ENCODE measurements at regions not wholly inside any gene's neighbourhood (a gene's known extent, or its start where the extent isn't known, plus 50 kb on each side); places are given as distances from the start of the nearest gene placed in this dataset.

- no peak for DNase-seq (ENCODE audit: low read depth in 3 of 3)
These were observed 240.5 kb upstream of the MYT1L start for GRCh38 chr2:2571301-2572150.

GRCh38 chr2:2570871-2571270, 239.8 kb upstream of the MYT1L start:
- no peak for DNase-seq (ENCODE audit: low read depth in 3 of 3)

GRCh38 chr2:2570360-2570759, 239.3 kb upstream of the MYT1L start:
- no peak for DNase-seq (ENCODE audit: low read depth in 3 of 3)

GRCh38 chr2:2569836-2570235, 238.8 kb upstream of the MYT1L start:
- no peak for DNase-seq (ENCODE audit: low read depth in 3 of 3)

GRCh38 chr2:2569306-2569705, 238.2 kb upstream of the MYT1L start:
- DNase-seq (ENCODE audit: low read depth in 3 of 3), result no peak

GRCh38 chr2:2568411-2568810, 237.3 kb upstream of the MYT1L start:
- DNase-seq (ENCODE audit: low read depth in 3 of 3), result no peak

- DNase-seq (ENCODE audit: low read depth in 3 of 3), result no peak
These were observed 236.7 kb upstream of the MYT1L start for GRCh38 chr2:2567776-2568175.

GRCh38 chr2:2566396-2567323, 235.6 kb upstream of the MYT1L start:
- no peak for DNase-seq (ENCODE audit: low read depth in 3 of 3)

- no peak for DNase-seq (ENCODE audit: low read depth in 3 of 3)
These were observed 234.6 kb upstream of the MYT1L start for GRCh38 chr2:2565671-2566070.

- no peak for DNase-seq (ENCODE audit: low read depth in 3 of 3)
These were observed 233.4 kb upstream of the MYT1L start for GRCh38 chr2:2564300-2565078.

- DNase-seq (ENCODE audit: low read depth in 3 of 3), result no peak
These were observed 232.3 kb upstream of the MYT1L start for GRCh38 chr2:2563309-2563860.

- DNase-seq (ENCODE audit: low read depth in 3 of 3), result no peak
These were observed 231.8 kb upstream of the MYT1L start for GRCh38 chr2:2562867-2563266.

GRCh38 chr2:2561346-2562095, 230.4 kb upstream of the MYT1L start:
- DNase-seq (ENCODE audit: low read depth in 3 of 3), result no peak

GRCh38 chr2:2560374-2561015, 229.4 kb upstream of the MYT1L start:
- no peak for DNase-seq (ENCODE audit: low read depth in 3 of 3)

- DNase-seq (ENCODE audit: low read depth in 3 of 3), result no peak
These were observed 227.4 kb upstream of the MYT1L start for GRCh38 chr2:2558476-2558875.

- DNase-seq (ENCODE audit: low read depth in 3 of 3), result no peak
These were observed 226.4 kb upstream of the MYT1L start for GRCh38 chr2:2557475-2557874.

GRCh38 chr2:2550856-2551255, 219.8 kb upstream of the MYT1L start:
- DNase-seq (ENCODE audit: low read depth in 3 of 3), result no peak

- DNase-seq (ENCODE audit: low read depth in 3 of 3), result no peak
These were observed 216.8 kb upstream of the MYT1L start for GRCh38 chr2:2547911-2548310.

GRCh38 chr2:2547451-2547850, 216.4 kb upstream of the MYT1L start:
- DNase-seq (ENCODE audit: low read depth in 3 of 3), result no peak

GRCh38 chr2:2546046-2546445, 215.0 kb upstream of the MYT1L start:
- no peak for DNase-seq (ENCODE audit: low read depth in 3 of 3)
